HCT116 (cell line): ENCODE measurements at regions not wholly inside any gene's neighbourhood (a gene's known extent, or its start where the extent isn't known, plus 50 kb on each side); places are given as distances from the start of the nearest gene placed in this dataset.

Source experiments
- ATAC-seq: fragments of 200-7000 bp; cut with Tn5 transposase; 2 replicates; pipeline ENCODE4 v1.9.1; 2020; ENCODE audit warnings: mild to moderate bottlenecking, moderate library complexity
- BruUV-seq: library from RNA; stranded (reverse); fragments of 400-500 nt; replicated peaks from 2 replicates; lab custom pipeline; 2021; lab: Mats Ljungman, UMichigan
- CTCF ChIA-PET: fragments of 300-600 bp; sonication (Branson Sonifier 250); formaldehyde crosslinking; loops from one replicate; lab custom pipeline; 2021; ENCODE audit warnings: antibody characterized with exemption; lab: Charles Lee
- POLR2A ChIA-PET: fragments of 300-600, 350-600 bp; sonication (Branson Sonifier 250); formaldehyde crosslinking; loops from one replicate; lab custom pipeline; 2021; ENCODE audit warnings: antibody characterized with exemption; lab: Charles Lee
- RAD21 ChIA-PET, 2 experiments: fragments of 300-600 bp; sonication (Branson Sonifier 250); formaldehyde crosslinking; loops; one replicate each; lab custom pipeline; 2023; ENCODE audit warnings: low total read pairs in 2 of 2; ENCODE audit not compliant: uncharacterized antibody in 2 of 2, unreplicated experiment in 2 of 2, low non-redundant PET in 1 of 2; lab: Charles Lee
- DNase-seq: peaks from one replicate; pipeline ENCODE4 v3.0.0-alpha.2; 2010; ENCODE audit warnings: low read depth, low spot score
- H2AFZ ChIP-seq: fragments of 200-600 bp; shearing (Covaris generic), sonication (generic); 2 replicates; pipeline ENCODE4 v1.6.1; 2017; ENCODE audit warnings: low read depth, mixed run types, mixed read lengths, antibody characterized with exemption, low read length; ENCODE audit not compliant: poor library complexity, severe bottlenecking
- H3K27ac ChIP-seq: 2 replicates; pipeline ENCODE4 v1.5.1; 2012; ENCODE audit warnings: low read depth, low read length
- H3K27me3 ChIP-seq: fragments of 200-600 bp; sonication (generic); 2 replicates; pipeline ENCODE4 v1.6.1; 2016; ENCODE audit warnings: mixed run types, low read length, mixed read lengths; ENCODE audit not compliant: insufficient read depth
- H3K36me3 ChIP-seq, 2 experiments: fragments of 200-500 bp in 1 of 2; fragments of 200-600 bp in 1 of 2; sonication (Bioruptor generic) in 1 of 2; sonication (generic) in 1 of 2; 2 replicates each; pipeline versions ENCODE4 v1.5.1 to v1.6.1; 2014 to 2016; ENCODE audit warnings: low read length in 2 of 2, inconsistent platforms in 1 of 2, mixed read lengths in 1 of 2, mixed run types in 1 of 2; ENCODE audit not compliant: insufficient read depth in 2 of 2, control insufficient read depth in 1 of 2
- H3K4me1 ChIP-seq, 2 experiments: fragments of 200-600 bp in 1 of 2; sonication (generic) in 1 of 2; 2 replicates each; pipeline versions ENCODE4 v1.5.1 to v1.6.1; 2012 to 2017; ENCODE audit warnings: low read length in 2 of 2, inconsistent platforms in 1 of 2, mild to moderate bottlenecking in 1 of 2, mixed read lengths in 1 of 2, mixed run types in 1 of 2, moderate library complexity in 1 of 2; ENCODE audit not compliant: insufficient read depth in 2 of 2, control insufficient read depth in 1 of 2
- H3K4me2 ChIP-seq: fragments of 200-600 bp; sonication (generic); 2 replicates; pipeline ENCODE4 v1.6.1; 2017; ENCODE audit warnings: mixed run types, low read length, mixed read lengths
- H3K4me3 ChIP-seq, 2 experiments: fragments of 200-600 bp in 1 of 2; sonication (generic) in 1 of 2; replicated peaks in 1 of 2; 2 replicates each; pipeline ENCODE4 v1.5.1; 2011 to 2016; ENCODE audit warnings: low read length in 2 of 2, control low read depth in 1 of 2, low read depth in 1 of 2, mild to moderate bottlenecking in 1 of 2, mixed read lengths in 1 of 2, mixed run types in 1 of 2
- H3K79me2 ChIP-seq: fragments of 200-600 bp; sonication (generic); 2 replicates; pipeline ENCODE4 v1.6.1; 2017; ENCODE audit warnings: mild to moderate bottlenecking, mixed run types, low read length, moderate library complexity, mixed read lengths; ENCODE audit not compliant: insufficient read depth
- H3K9ac ChIP-seq: fragments of 200-600 bp; sonication (generic); 2 replicates; pipeline ENCODE4 v1.6.1; 2016; ENCODE audit warnings: low read length, mixed read lengths
- H3K9me2 ChIP-seq: fragments of 200-600 bp; sonication (generic), shearing (Covaris generic); 2 replicates; pipeline ENCODE4 v1.6.1; 2017; ENCODE audit warnings: mixed run types, mild to moderate bottlenecking, moderate library complexity; ENCODE audit not compliant: insufficient read depth
- H3K9me3 ChIP-seq, 2 experiments: fragments of 200-500 bp in 1 of 2; fragments of 200-600 bp in 1 of 2; sonication (Bioruptor generic) in 1 of 2; sonication (generic) in 1 of 2; 2 replicates each; pipeline ENCODE4 v1.6.1; 2014 to 2017; ENCODE audit warnings: low read length in 2 of 2, mixed read lengths in 2 of 2, inconsistent platforms in 1 of 2, low read depth in 1 of 2, mild to moderate bottlenecking in 1 of 2, mixed run types in 1 of 2, moderate library complexity in 1 of 2; ENCODE audit not compliant: control insufficient read depth in 1 of 2, insufficient read depth in 1 of 2
- H4K20me1 ChIP-seq: fragments of 200-600 bp; sonication (generic), shearing (Covaris generic); 2 replicates; pipeline ENCODE4 v1.6.1; 2017; ENCODE audit warnings: mixed run types, mild to moderate bottlenecking, moderate library complexity; ENCODE audit not compliant: insufficient read depth
- EZH2 ChIP-seq: fragments of 200-600 bp; sonication (generic); IDR thresholded peaks from 2 replicates; pipeline ENCODE4 v1.6.1; 2017; ENCODE audit warnings: antibody characterized with exemption, mixed run types
- EZH2phosphoT487 ChIP-seq: fragments of 200-600 bp; IDR thresholded peaks from 2 replicates; pipeline ENCODE4 v1.6.1; 2018; ENCODE audit warnings: antibody characterized with exemption, borderline replicate concordance
- JUND ChIP-seq: IDR thresholded peaks from 2 replicates; pipeline ENCODE4 v1.6.1; 2012
- MAX ChIP-seq: IDR thresholded peaks from 2 replicates; pipeline ENCODE4 v1.6.1; 2012
- POLR2AphosphoS5 ChIP-seq: IDR thresholded peaks from 2 replicates; pipeline ENCODE4 v1.6.1; 2011; ENCODE audit warnings: mild to moderate bottlenecking, low read depth, low read length, moderate library complexity
- SP1 ChIP-seq: IDR thresholded peaks from 2 replicates; pipeline ENCODE4 v1.6.1; 2012; ENCODE audit warnings: low read depth
- SRF ChIP-seq: IDR thresholded peaks from 2 replicates; pipeline ENCODE4 v1.6.1; 2012; ENCODE audit warnings: low read depth
- ZBTB33 ChIP-seq: IDR thresholded peaks from 2 replicates; pipeline ENCODE4 v1.6.1; 2011; ENCODE audit warnings: mild to moderate bottlenecking, low read length, moderate library complexity; ENCODE audit not compliant: insufficient replicate concordance; ENCODE audit errors: extremely low read depth
- intact Hi-C: fragments of 100-400 bp; cut with micrococcal nuclease; formaldehyde crosslinking; loops from 2 replicates; pipeline ENCODE4 v1.10.0; 2022

- H3K27ac ChIP-seq: no peak overlapping the region
Measured at GRCh38 chr5:89473196-89473595, 590.2 kb upstream of the MEF2C start.

More at GRCh38 chr5:89473196-89473595, 590.2 kb upstream of the MEF2C start:
- Histone ChIP-seq H3K9ac (no peak overlapping the region), H3K36me3 (no peaks in the 10 kb centered on the region), H3K4me3 (no peak overlapping the region), H4K20me1 (no peaks in the 10 kb centered on the region), H3K4me1 (no peaks in the 10 kb centered on the region), H2AFZ (no peak overlapping the region), H3K79me2 (no peaks in the 10 kb centered on the region), H3K4me2 (no peak overlapping the region), H3K9me2 (no peaks in the 10 kb centered on the region), H3K27me3 (no peaks in the 10 kb centered on the region), H3K9me3 (no peaks in the 10 kb centered on the region)
- DNase-seq (no peak), ATAC-seq (no peak)
- BruUV-seq: no TSS peak
- no peak for TF ChIP-seq SP1
- TF ChIP-seq SRF: no peak
- no peak for TF ChIP-seq ZBTB33
- no peak for TF ChIP-seq JUND
- no peak for TF ChIP-seq EZH2
- no peak for TF ChIP-seq EZH2phosphoT487
- no peak for TF ChIP-seq POLR2AphosphoS5
- TF ChIP-seq MAX: no peak
- POLR2A ChIA-PET: no interaction called here
- intact Hi-C loops: no loop called here
- RAD21 ChIA-PET: no interaction called here
- CTCF ChIA-PET: no interaction called here
